Spleen (tissue), 7 donors: ENCODE measurements at regions not wholly inside any gene's neighbourhood (a gene's known extent, or its start where the extent isn't known, plus 50 kb on each side); places are given as distances from the start of the nearest gene placed in this dataset.
A peak's percentile ranks its signal among the peaks of the same experiment; 100 is the strongest.

Experiments used
- POLR2A ChIP-seq, 3 donors: fragments of 450-650 bp; IDR thresholded peaks; one replicate each; pipeline ENCODE4 v1.5.1; 2017; ENCODE audit warnings: antibody characterized with exemption in 3 of 3, mild to moderate bottlenecking in 1 of 3
- POLR2AphosphoS5 ChIP-seq, 3 donors: sonication (generic); formaldehyde crosslinking; IDR thresholded peaks; one replicate each; pipeline ENCODE4 v1.5.1; 2017; ENCODE audit warnings: antibody characterized with exemption in 3 of 3
- TF ChIP-seq, protein P1 (sequence below), 11 experiments: fragments of 200-600 bp in 7 of 11; fragments of 450-650 bp in 4 of 11; sonication (generic) in 4 of 11; IDR thresholded peaks in 8 of 11; conservative IDR thresholded peaks in 3 of 11; 1 replicate in 7 of 11; 2 replicates in 4 of 11; pipeline versions ENCODE4 v1.4.0 to v1.8.0; 2016 to 2021; ENCODE audit warnings: antibody characterized with exemption in 11 of 11, inconsistent platforms in 4 of 11, mild to moderate bottlenecking in 1 of 11
- donor health status: DM: no; HTN: no; CAD: no; lungs with moderate emphysema.
- donor health status: DM: no; HTN: no; CAD: no.
- donor health status: DM: no; HTN: no; CAD: no.

DNA sequence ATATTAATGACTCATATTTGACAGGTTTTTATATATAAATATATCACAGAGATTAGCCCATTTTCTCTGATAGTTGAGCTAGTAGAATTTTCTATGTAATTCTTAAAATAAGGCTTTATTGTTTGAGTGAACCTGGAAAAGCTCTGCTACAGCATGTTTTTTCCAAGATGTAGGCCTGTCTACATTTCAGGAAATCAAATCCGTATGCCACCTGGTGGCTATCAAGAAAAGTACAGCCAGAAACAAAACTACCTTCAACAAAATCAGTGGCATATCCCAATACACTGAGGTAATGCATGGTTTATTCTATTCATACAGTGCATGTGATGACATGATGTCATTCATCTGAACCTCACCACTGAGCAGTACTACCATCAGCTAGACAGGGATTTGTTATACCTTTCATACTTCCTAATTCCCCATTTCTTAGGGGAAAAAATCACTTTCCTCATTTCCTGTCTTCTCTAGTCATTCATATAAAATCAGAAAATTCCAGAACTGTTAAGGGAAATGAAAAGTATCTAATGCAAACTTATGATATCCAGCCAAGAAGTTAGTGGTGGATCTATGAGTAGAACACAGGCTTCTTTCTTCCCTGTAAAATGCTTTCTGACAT, 310.4 kb upstream of the SYT4 start:
- TF ChIP-seq, protein P1, sequence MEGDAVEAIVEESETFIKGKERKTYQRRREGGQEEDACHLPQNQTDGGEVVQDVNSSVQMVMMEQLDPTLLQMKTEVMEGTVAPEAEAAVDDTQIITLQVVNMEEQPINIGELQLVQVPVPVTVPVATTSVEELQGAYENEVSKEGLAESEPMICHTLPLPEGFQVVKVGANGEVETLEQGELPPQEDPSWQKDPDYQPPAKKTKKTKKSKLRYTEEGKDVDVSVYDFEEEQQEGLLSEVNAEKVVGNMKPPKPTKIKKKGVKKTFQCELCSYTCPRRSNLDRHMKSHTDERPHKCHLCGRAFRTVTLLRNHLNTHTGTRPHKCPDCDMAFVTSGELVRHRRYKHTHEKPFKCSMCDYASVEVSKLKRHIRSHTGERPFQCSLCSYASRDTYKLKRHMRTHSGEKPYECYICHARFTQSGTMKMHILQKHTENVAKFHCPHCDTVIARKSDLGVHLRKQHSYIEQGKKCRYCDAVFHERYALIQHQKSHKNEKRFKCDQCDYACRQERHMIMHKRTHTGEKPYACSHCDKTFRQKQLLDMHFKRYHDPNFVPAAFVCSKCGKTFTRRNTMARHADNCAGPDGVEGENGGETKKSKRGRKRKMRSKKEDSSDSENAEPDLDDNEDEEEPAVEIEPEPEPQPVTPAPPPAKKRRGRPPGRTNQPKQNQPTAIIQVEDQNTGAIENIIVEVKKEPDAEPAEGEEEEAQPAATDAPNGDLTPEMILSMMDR (IDR thresholded peaks at IDR 0.05 in 8 of 11, conservative IDR thresholded peaks at IDR 0.05 in 3 of 11) = peak in 9 of 11 experiments; percentile 42 to 68 (median 60)
- TF ChIP-seq POLR2AphosphoS5 (IDR thresholded peaks at IDR 0.05) = no peak
- no peak for TF ChIP-seq POLR2A (IDR thresholded peaks at IDR 0.05)
